Caco-2 (cell line): ENCODE measurements at regions not wholly inside any gene's neighbourhood (a gene's known extent, or its start where the extent isn't known, plus 50 kb on each side); places are given as distances from the start of the nearest gene placed in this dataset.

Experiments used
- BruUV-seq: library from RNA; stranded (reverse); fragments of 400-500 nt; replicated peaks from 2 replicates; lab custom pipeline; 2021; lab: Mats Ljungman, UMichigan
- CTCF ChIA-PET: fragments of 300-600 bp; sonication (Branson Sonifier 250); formaldehyde crosslinking; loops from one replicate; lab custom pipeline; 2022; ENCODE audit warnings: antibody characterized with exemption; lab: Charles Lee
- POLR2A ChIA-PET: fragments of 300-600 bp; sonication (Branson Sonifier 250); formaldehyde crosslinking; loops from one replicate; lab custom pipeline; 2022; ENCODE audit warnings: antibody characterized with exemption; lab: Charles Lee
- DNase-seq, 2 experiments: peaks; one replicate each; pipeline versions ENCODE4 v3.0.0 to v3.0.0-alpha.2; 2020 to 2022
- H3K27me3 ChIP-seq: replicated peaks from 2 replicates; pipeline ENCODE4 v1.6.0; 2011; ENCODE audit warnings: low read length; ENCODE audit not compliant: control insufficient read depth, insufficient read depth
- H3K36me3 ChIP-seq: 2 replicates; pipeline ENCODE4 v1.5.1; 2011; ENCODE audit warnings: low read length; ENCODE audit not compliant: control insufficient read depth, insufficient read depth
- H3K4me1 ChIP-seq: fragments of 250-450 bp; sonication (Bioruptor Pico); 2 replicates; pipeline ENCODE4 v1.5.1; 2020; ENCODE audit warnings: mild to moderate bottlenecking
- H3K4me3 ChIP-seq: 2 replicates; pipeline ENCODE4 v1.5.1; 2011; ENCODE audit warnings: low read depth, mild to moderate bottlenecking, control low read depth, low read length
- H3K9me3 ChIP-seq: fragments of 250-450 bp; sonication (Bioruptor Pico); 2 replicates; pipeline ENCODE4 v1.5.1; 2020; ENCODE audit warnings: mild to moderate bottlenecking, moderate library complexity
- H3K27ac Mint-ChIP-seq: one replicate; pipeline ENCODE4 v1.8.0; 2022; ENCODE audit warnings: mixed read lengths; ENCODE audit not compliant: unreplicated experiment
- H3K27me3 Mint-ChIP-seq: one replicate; pipeline ENCODE4 v1.8.0; 2022; ENCODE audit warnings: mixed read lengths; ENCODE audit not compliant: insufficient read depth, unreplicated experiment
- H3K36me3 Mint-ChIP-seq: one replicate; pipeline ENCODE4 v1.8.0; 2022; ENCODE audit warnings: mild to moderate bottlenecking, mixed read lengths; ENCODE audit not compliant: insufficient read depth, unreplicated experiment
- H3K4me1 Mint-ChIP-seq: one replicate; pipeline ENCODE4 v1.8.0; 2022; ENCODE audit warnings: low read depth, mixed read lengths; ENCODE audit not compliant: unreplicated experiment
- H3K4me3 Mint-ChIP-seq: one replicate; pipeline ENCODE4 v1.8.0; 2022; ENCODE audit warnings: mild to moderate bottlenecking, moderate library complexity, mixed read lengths; ENCODE audit not compliant: unreplicated experiment
- H3K9me3 Mint-ChIP-seq: one replicate; pipeline ENCODE4 v1.8.0; 2022; ENCODE audit warnings: mixed read lengths; ENCODE audit not compliant: unreplicated experiment
- CTCF ChIP-seq, 2 experiments: fragments of 200-600 bp in 1 of 2; IDR thresholded peaks; 1 replicate in 1 of 2; 2 replicates in 1 of 2; pipeline versions ENCODE4 v1.5.1 to v1.8.0; 2011 to 2022; ENCODE audit warnings: antibody characterized with exemption in 1 of 2, control low read depth in 1 of 2, inconsistent platforms in 1 of 2, low read depth in 1 of 2, low read length in 1 of 2, mild to moderate bottlenecking in 1 of 2, moderate library complexity in 1 of 2; ENCODE audit not compliant: insufficient read depth in 1 of 2, severe bottlenecking in 1 of 2, unreplicated experiment in 1 of 2
- intact Hi-C: fragments of 100-400 bp; cut with micrococcal nuclease; formaldehyde crosslinking; loops from one replicate; pipeline ENCODE4 v1.10.0; 2022; ENCODE audit not compliant: unreplicated experiment

GRCh38 chr22:48734961-48735360 lies 1092.7 kb downstream of the BRD1 start:
- H3K4me3 Mint-ChIP-seq: no peak overlapping the region
- intact Hi-C loops: loop anchor here (10.0 kb wide), 1 partner anchor 530 kb away; no protein-coding TSS in a partner anchor
- H3K4me1 Mint-ChIP-seq: no peaks in the 10 kb centered on the region
- no peaks in the 10 kb centered on the region for H3K9me3 Mint-ChIP-seq
- POLR2A ChIA-PET: no interaction called here
- Histone ChIP-seq H3K4me1 (no peaks in the 10 kb centered on the region), H3K9me3 (no peaks in the 10 kb centered on the region), H3K27me3 (no peaks in the 10 kb centered on the region), H3K4me3 (no peak overlapping the region), H3K36me3 (no peaks in the 10 kb centered on the region)
- H3K27ac Mint-ChIP-seq: no peak overlapping the region
- no peaks in the 10 kb centered on the region for H3K36me3 Mint-ChIP-seq
- no TSS peak for BruUV-seq
- no peak for TF ChIP-seq CTCF (IDR thresholded peaks at IDR 0.05; ENCODE audit: insufficient read depth in 1 of 2, low read depth in 1 of 2, low read length in 1 of 2, severe bottlenecking in 1 of 2, unreplicated experiment in 1 of 2)
- no peak for DNase-seq
- no peaks in the 10 kb centered on the region for H3K27me3 Mint-ChIP-seq
- CTCF ChIA-PET: no interaction called here

- ChIA-PET CTCF (no interaction called here), POLR2A (no interaction called here)
- Mint-ChIP-seq H3K4me3 (no peak overlapping the region), H3K36me3 (no peaks in the 10 kb centered on the region), H3K9me3 (no peaks in the 10 kb centered on the region), H3K27me3 (no peaks in the 10 kb centered on the region), H3K27ac (no peak overlapping the region), H3K4me1 (no peaks in the 10 kb centered on the region)
- H3K9me3 ChIP-seq: no peaks in the 10 kb centered on the region
- H3K27me3 ChIP-seq: no peaks in the 10 kb centered on the region
- no peak overlapping the region for H3K4me3 ChIP-seq
- TF ChIP-seq CTCF (IDR thresholded peaks at IDR 0.05; ENCODE audit: insufficient read depth in 1 of 2, low read depth in 1 of 2, low read length in 1 of 2, severe bottlenecking in 1 of 2, unreplicated experiment in 1 of 2): no peak
- intact Hi-C loops: loop anchor here (10.0 kb wide), 1 partner anchor 530 kb away; no protein-coding TSS in a partner anchor
- no peak for DNase-seq
- no peaks in the 10 kb centered on the region for H3K36me3 ChIP-seq
- no TSS peak for BruUV-seq
- H3K4me1 ChIP-seq: no peaks in the 10 kb centered on the region
These were observed 1093.3 kb downstream of the BRD1 start for GRCh38 chr22:48734359-48734758.

GRCh38 chr22:48729499-48730171 lies 1098.0 kb downstream of the BRD1 start:
- Mint-ChIP-seq H3K9me3 (peaks cover 14% of the 10 kb centered on the region), H3K4me1 (no peaks in the 10 kb centered on the region), H3K36me3 (no peaks in the 10 kb centered on the region), H3K4me3 (no peak overlapping the region), H3K27ac (no peak overlapping the region), H3K27me3 (no peaks in the 10 kb centered on the region)
- DNase-seq: no peak
- no TSS peak for BruUV-seq
- ChIA-PET POLR2A (no interaction called here), CTCF (no interaction called here)
- intact Hi-C loops: loop anchor here (10.0 kb wide), 1 partner anchor 525 kb away; no protein-coding TSS in a partner anchor
- Histone ChIP-seq H3K4me1 (no peaks in the 10 kb centered on the region), H3K27me3 (no peaks in the 10 kb centered on the region), H3K4me3 (no peak overlapping the region), H3K36me3 (no peaks in the 10 kb centered on the region), H3K9me3 (0 out of 2 replicates have a peak, but pooled peaks cover 3% of the 10 kb centered on the region)
- TF ChIP-seq CTCF (IDR thresholded peaks at IDR 0.05; ENCODE audit: insufficient read depth in 1 of 2, low read depth in 1 of 2, low read length in 1 of 2, severe bottlenecking in 1 of 2, unreplicated experiment in 1 of 2): no peak
